HT1080 (cell line): ENCODE measurements at regions not wholly inside any gene's neighbourhood (a gene's known extent, or its start where the extent isn't known, plus 50 kb on each side); places are given as distances from the start of the nearest gene placed in this dataset.
A peak's percentile ranks its signal among the peaks of the same experiment; 100 is the strongest.

Experiments
- DNase-seq: peaks from one replicate; pipeline ENCODE4 v3.0.0-alpha.2; 2015; ENCODE audit warnings: low read depth

DNA sequence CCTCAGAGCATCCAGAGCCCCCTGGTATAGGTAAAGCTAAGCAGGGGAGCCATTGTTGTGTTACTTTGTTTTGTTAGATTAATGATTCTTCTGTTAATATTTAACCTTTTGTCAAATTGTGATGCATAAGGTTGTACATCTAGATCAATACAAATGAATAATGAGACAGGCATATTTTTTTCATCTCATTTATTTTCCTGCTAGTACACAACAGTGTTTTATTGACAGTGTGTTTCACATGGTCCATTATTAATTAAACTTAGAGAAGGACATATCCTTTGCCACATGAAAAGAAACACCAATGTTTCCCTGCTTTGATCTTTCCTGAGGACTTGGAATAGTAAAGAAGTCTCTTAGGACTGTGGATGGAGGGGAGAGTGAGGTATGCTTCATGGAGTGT, 543.6 kb upstream of the CFAP20DC start:
- no peak for DNase-seq

- no peak for DNase-seq
These were observed 531.2 kb upstream of the CFAP20DC start for GRCh38 chr3:59580996-59581395.

DNA sequence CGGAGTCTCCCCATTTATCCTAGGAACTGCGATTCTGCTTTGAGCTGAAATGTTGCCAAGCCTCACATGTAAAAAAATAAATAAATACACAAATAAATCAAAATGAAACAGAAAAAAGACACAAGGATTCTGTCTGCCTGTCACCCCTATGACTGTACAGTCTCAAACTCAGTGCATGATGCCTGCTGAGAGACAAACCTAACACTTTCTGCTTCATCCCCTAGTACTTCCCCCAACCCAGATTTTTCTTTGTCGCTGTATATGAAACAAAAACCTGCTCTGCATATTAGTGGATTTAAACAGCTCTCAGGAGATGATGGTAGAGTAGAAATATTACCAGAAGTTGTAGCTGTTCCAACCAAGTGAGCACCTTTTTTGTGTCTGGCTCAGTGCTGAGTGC, 530.7 kb upstream of the CFAP20DC start:
- no peak for DNase-seq

- DNase-seq, result no peak
These were observed 528.3 kb upstream of the CFAP20DC start for GRCh38 chr3:59578129-59578528.

- no peak for DNase-seq
These were observed 526.8 kb upstream of the CFAP20DC start for GRCh38 chr3:59576606-59577005.

DNA sequence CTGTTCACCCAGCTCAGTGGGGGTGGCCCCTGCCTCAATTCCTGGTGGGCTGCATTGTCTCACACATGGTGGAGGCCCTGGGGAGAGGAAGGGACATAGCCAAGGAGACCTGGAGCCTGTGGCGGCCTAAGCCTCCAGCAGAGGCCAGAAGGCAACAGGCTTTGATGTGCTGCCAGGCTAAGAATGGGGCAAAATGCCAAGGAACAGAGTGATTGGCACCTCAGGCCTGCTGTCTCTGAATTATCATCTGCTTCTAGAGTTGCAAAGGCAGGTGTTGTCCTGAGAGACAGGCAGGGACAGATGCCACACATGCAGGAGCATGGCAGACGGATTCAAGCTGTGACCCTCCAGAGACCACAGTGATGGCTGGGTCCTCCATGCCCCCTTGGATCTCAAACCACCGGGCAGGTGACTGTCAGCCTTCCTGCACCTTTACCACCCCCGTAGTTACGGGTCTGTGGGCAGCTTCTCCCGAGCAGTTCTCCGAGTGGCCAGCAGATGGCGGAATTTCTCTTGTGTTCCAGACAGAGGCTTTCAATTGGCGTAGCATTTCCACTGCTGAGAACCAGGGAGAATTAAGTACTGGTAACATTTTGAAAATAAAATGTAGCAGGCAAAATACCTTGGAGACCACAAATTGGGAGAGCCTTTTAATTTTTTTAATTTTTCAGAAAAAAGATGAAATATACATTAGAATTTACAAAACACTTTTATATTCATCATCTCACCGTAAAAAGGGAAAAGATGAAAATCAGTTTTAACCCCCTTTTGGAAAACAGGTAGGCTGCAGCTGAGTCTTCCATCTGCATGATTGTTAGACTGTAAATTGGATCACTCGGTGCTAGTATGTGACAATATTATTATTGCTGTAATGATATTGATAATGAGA, 525.5 kb upstream of the CFAP20DC start:
- peak; percentile 59 for DNase-seq

- DNase-seq, result peak; percentile 67
These were observed 524.1 kb upstream of the CFAP20DC start for GRCh38 chr3:59573911-59574310.

DNA sequence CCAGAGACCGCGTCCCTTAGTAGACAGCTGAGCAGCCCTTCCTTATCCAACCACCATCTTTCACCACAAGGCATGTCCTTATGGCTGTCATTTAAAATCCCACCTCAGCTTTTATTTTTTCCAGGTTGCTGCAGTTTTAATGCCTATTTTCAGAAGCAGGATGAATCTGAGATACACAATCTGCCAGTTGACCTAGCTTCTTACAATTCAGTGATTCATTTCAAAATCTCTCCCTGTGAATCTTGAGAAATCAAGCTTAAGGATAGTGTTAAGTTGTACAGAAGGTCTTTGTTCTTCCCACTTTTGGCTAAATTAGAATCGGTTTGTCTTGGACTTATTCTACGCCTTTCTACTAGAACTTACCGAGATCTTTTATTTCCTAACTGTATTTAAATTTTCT, 522.3 kb upstream of the CFAP20DC start:
- DNase-seq, result no peak

DNA sequence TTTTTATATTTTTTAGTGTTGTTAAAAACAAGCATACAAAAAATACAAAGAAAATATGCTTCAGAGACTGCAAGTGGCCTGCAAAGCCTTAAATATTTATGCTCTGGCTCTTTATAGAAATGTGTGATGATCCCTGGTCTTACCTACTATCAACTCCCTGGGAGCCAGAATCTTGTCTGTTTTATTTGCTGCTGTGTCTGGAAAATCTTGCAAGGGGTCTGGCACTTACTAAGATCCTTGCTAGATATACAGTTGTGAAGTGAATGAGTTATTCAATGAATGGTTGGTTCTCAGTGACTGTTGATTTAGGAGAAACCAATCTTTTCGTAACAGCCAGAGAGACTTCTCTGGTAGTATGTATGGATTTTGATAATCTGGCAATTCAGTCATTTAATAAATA, 521.0 kb upstream of the CFAP20DC start:
- DNase-seq, result no peak

GRCh38 chr3:59567661-59568060, 517.8 kb upstream of the CFAP20DC start:
- no peak for DNase-seq

DNA sequence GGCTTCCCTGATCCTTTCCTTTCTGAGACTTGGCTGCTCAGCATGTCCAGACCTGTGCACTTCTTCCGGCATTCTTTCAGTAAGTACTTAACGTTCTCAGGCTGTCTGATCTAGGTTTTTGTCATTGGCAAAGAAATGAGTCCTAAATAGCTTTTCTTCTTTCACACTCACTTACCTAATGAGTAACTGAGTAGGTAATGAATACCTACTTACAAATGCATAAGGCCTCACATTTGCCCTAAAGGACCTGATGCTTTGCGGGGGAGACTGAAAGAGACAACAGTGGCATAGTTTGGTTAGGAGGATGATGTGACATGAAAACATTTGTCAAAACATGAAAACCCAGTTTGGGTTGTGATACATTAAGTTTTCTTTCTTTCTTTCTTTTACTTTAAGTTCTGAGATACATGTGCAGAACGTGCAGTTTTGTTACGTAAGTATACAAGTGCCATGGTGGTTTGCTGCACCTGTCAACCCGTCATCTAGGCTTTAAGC, 516.7 kb upstream of the CFAP20DC start:
- DNase-seq, result no peak

- DNase-seq, result no peak
These were observed 515.3 kb upstream of the CFAP20DC start for GRCh38 chr3:59565125-59565524.

DNA sequence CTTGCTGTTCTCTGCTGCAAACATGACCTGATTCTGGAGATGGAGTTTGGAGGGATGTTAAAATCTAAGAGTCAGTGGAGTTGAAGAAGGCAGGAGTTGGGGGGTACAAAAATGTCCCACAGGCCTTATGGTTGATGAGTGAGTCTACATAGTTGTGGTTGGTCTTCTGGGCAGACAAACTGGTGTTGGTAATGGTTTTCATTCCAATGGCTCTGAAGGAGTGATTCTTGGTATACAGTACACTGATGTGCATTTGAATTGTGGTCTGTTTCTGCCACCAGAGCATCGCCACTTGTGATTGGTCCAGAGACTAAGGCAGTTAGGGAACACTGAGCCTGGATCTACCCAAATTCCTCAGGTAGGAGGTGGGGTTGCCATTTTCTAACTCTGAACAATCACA, 514.1 kb upstream of the CFAP20DC start:
- DNase-seq, result no peak

DNA sequence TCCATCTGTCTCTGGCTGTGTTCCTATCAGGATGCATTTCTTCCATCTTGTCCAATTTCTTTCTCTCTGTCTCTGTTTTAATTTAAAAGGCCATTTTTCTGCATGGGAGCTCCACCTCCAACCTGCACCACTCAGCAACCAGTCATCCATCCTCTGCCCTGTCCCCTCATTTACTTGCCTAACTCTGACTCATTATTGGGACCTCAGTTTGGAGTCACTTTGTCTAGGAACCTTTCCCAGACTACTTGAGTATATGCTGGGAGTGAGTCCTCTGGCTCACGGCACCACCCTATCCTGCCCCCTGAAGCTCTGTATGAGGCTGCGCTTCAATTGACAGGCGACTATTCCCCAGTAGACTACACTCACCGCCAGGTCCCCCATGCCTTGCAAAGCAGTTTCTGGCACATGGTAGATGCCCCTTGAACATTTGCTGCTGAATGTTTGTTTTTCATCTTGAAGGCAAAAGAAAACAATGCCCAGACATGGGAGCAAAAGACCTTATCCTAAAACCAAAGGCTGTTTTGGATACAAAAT, 513.3 kb upstream of the CFAP20DC start:
- peak; percentile 64 for DNase-seq

DNA sequence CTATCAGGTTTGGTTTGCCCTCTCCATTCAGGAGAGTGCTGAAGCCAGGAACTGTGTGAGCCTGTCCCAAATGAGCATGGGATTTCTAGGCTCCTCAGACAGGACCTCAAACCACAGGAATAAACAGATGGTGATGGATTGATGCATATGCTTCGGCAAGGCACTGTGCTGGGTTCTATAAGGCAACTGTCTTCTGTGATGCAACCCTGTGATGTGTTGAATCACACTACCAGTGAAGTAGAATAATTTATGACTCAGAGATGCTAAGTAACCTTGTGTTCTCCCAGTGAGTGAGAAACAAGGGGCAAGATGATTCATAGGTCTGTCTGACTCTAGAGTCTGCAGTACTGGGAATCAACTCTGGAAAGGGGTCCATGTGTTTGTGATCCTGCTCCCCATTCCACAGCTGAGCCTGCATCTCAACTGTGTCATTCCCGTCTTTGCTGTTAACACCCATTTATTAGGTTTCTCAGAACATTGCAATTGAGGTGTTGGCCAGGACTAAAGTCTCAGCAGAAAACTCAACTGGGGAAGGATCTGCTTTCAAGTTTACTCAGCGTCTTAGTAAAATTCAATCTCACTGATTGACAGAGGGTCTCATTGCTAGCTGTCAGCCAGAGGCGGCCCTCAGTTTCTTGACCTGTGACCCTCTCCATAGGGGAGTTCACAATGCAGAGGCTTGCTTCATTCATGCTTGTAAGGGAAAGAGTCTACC, 510.1 kb upstream of the CFAP20DC start:
- peak; percentile 97 for DNase-seq

DNA sequence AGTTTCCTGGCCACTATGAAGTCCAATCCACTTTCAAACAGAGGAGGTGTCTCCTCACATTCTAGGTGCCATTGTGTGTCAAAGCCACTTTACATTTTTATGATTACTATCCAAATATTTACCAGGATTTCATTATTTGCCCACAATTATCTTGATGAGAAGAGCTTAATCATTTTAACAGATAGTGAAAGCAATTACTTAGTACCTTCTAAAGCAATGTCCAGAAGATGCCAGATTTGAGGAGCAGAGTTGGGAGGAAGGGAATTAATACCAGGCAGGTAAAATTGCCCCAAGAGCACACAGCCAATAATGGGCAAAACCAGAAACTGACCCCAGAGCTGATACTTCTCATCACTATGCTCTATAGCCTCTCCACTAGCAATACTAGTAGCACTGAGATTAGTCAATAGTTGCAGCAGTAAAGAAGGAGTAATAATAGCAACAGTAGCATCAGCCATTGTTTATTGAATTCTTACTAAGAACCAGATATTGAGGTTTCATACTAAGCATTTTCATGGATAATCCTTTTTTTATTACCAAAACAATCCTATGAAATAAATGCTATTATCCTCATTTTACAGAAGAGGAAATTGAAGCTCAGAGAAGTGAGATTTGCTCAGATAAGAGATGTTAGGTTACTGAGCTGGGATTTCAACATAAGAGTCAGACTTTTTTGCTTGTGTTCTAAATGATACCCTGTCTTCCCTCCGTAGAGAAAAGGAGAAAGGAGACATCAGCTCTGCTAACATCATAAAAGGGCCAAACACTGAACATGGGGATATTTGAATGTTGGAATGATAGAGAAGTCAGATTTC, 509.3 kb upstream of the CFAP20DC start:
- DNase-seq, result no peak

- peak; percentile 33 for DNase-seq
These were observed 505.9 kb upstream of the CFAP20DC start for GRCh38 chr3:59555593-59556315.

GRCh38 chr3:59553076-59553475, 503.3 kb upstream of the CFAP20DC start:
- no peak for DNase-seq

GRCh38 chr3:59551834-59552233, 502.0 kb upstream of the CFAP20DC start:
- no peak for DNase-seq

- no peak for DNase-seq
These were observed 500.1 kb upstream of the CFAP20DC start for GRCh38 chr3:59549962-59550361.

GRCh38 chr3:59547874-59548273, 498.0 kb upstream of the CFAP20DC start:
- no peak for DNase-seq
